ENCODE measurements at regions not wholly inside any gene's neighbourhood (a gene's known extent, or its start where the extent isn't known, plus 50 kb on each side); places are given as distances from the start of the nearest gene placed in this dataset.

- Histone ChIP-seq H3K27ac (ENCODE audit: insufficient read depth, low read length) (no peak overlapping the region), H4K20me1 (ENCODE audit: control insufficient read depth, extremely low read depth, insufficient read depth, low read length) (no peaks in the 10 kb centered on the region), H3K9ac (ENCODE audit: insufficient read depth, low read length) (no peak overlapping the region), H3K36me3 (ENCODE audit: control insufficient read depth, insufficient read depth, low read length) (no peaks in the 10 kb centered on the region), H3K4me1 (ENCODE audit: control insufficient read depth, extremely low read depth, insufficient read depth, low read length) (peaks cover 2% of the 10 kb centered on the region), H3K4me3 (replicated peaks in 1 of 4; ENCODE audit: control extremely low read depth in 1 of 4, insufficient read depth in 1 of 4, low read depth in 3 of 4, low read length in 4 of 4) (no peak overlapping the region), H3K79me2 (ENCODE audit: control insufficient read depth, insufficient read depth, low read length) (no peaks in the 10 kb centered on the region), H3K27me3 (ENCODE audit: control insufficient read depth, insufficient read depth, low read length) (no peaks in the 10 kb centered on the region), H3K9me3 (ENCODE audit: control insufficient read depth, insufficient read depth, low read depth, low read length) (no peaks in the 10 kb centered on the region), H2AFZ (ENCODE audit: low read length) (no peak overlapping the region), H3K4me2 (ENCODE audit: extremely low read depth, insufficient read depth, low read length) (no peak overlapping the region)
- no peak for TF ChIP-seq CTCF (conservative IDR thresholded peaks at IDR 0.05 in 1 of 2, IDR thresholded peaks at IDR 0.05 in 1 of 2; ENCODE audit: low read depth in 1 of 2, low read length in 2 of 2)
- TF ChIP-seq EZH2 (IDR thresholded peaks at IDR 0.05; ENCODE audit: low read length, missing control alignments), result no peak
- DNase-seq (ENCODE audit: low read depth in 2 of 2), result no peak
These were observed 62.7 kb upstream of the RCN1 start for GRCh38 chr11:32028201-32028600.

GRCh38 chr11:32026766-32027165, 64.1 kb upstream of the RCN1 start:
- Histone ChIP-seq H3K4me1 (ENCODE audit: control insufficient read depth, extremely low read depth, insufficient read depth, low read length) (no peaks in the 10 kb centered on the region), H3K4me3 (replicated peaks in 1 of 4; ENCODE audit: control extremely low read depth in 1 of 4, insufficient read depth in 1 of 4, low read depth in 3 of 4, low read length in 4 of 4) (no peak overlapping the region), H3K79me2 (ENCODE audit: control insufficient read depth, insufficient read depth, low read length) (no peaks in the 10 kb centered on the region), H3K27me3 (ENCODE audit: control insufficient read depth, insufficient read depth, low read length) (no peaks in the 10 kb centered on the region), H3K4me2 (ENCODE audit: extremely low read depth, insufficient read depth, low read length) (no peak overlapping the region), H2AFZ (ENCODE audit: low read length) (no peak overlapping the region), H4K20me1 (ENCODE audit: control insufficient read depth, extremely low read depth, insufficient read depth, low read length) (no peaks in the 10 kb centered on the region), H3K9ac (ENCODE audit: insufficient read depth, low read length) (no peak overlapping the region), H3K27ac (ENCODE audit: insufficient read depth, low read length) (no peak overlapping the region), H3K9me3 (ENCODE audit: control insufficient read depth, insufficient read depth, low read depth, low read length) (no peaks in the 10 kb centered on the region), H3K36me3 (ENCODE audit: control insufficient read depth, insufficient read depth, low read length) (no peaks in the 10 kb centered on the region)
- TF ChIP-seq EZH2 (IDR thresholded peaks at IDR 0.05; ENCODE audit: low read length, missing control alignments) (no peak), CTCF (conservative IDR thresholded peaks at IDR 0.05 in 1 of 2, IDR thresholded peaks at IDR 0.05 in 1 of 2; ENCODE audit: low read depth in 1 of 2, low read length in 2 of 2) (no peak)
- no peak for DNase-seq (ENCODE audit: low read depth in 2 of 2)

- no peak overlapping the region for H3K27ac ChIP-seq (ENCODE audit: insufficient read depth, low read length)
- H3K79me2 ChIP-seq (ENCODE audit: control insufficient read depth, insufficient read depth, low read length), result no peaks in the 10 kb centered on the region
- no peak for TF ChIP-seq CTCF (conservative IDR thresholded peaks at IDR 0.05 in 1 of 2, IDR thresholded peaks at IDR 0.05 in 1 of 2; ENCODE audit: low read depth in 1 of 2, low read length in 2 of 2)
- TF ChIP-seq EZH2 (IDR thresholded peaks at IDR 0.05; ENCODE audit: low read length, missing control alignments), result no peak
These were observed 65.9 kb upstream of the RCN1 start for GRCh38 chr11:32024948-32025347.

More at GRCh38 chr11:32024948-32025347, 65.9 kb upstream of the RCN1 start:
- H3K4me1 ChIP-seq (ENCODE audit: control insufficient read depth, extremely low read depth, insufficient read depth, low read length), result no peaks in the 10 kb centered on the region
- H3K4me3 ChIP-seq (replicated peaks in 1 of 4; ENCODE audit: control extremely low read depth in 1 of 4, insufficient read depth in 1 of 4, low read depth in 3 of 4, low read length in 4 of 4), result no peak overlapping the region
- H3K4me2 ChIP-seq (ENCODE audit: extremely low read depth, insufficient read depth, low read length), result no peak overlapping the region
- H3K27me3 ChIP-seq (ENCODE audit: control insufficient read depth, insufficient read depth, low read length), result no peaks in the 10 kb centered on the region
- H3K9me3 ChIP-seq (ENCODE audit: control insufficient read depth, insufficient read depth, low read depth, low read length), result no peaks in the 10 kb centered on the region
- no peak overlapping the region for H3K9ac ChIP-seq (ENCODE audit: insufficient read depth, low read length)
- no peaks in the 10 kb centered on the region for H4K20me1 ChIP-seq (ENCODE audit: control insufficient read depth, extremely low read depth, insufficient read depth, low read length)
- DNase-seq (ENCODE audit: low read depth in 2 of 2), result no peak
- H2AFZ ChIP-seq (ENCODE audit: low read length), result no peak overlapping the region
- no peaks in the 10 kb centered on the region for H3K36me3 ChIP-seq (ENCODE audit: control insufficient read depth, insufficient read depth, low read length)
